T-helper 17 cell (primary cell): ENCODE measurements at regions not wholly inside any gene's neighbourhood (a gene's known extent, or its start where the extent isn't known, plus 50 kb on each side); places are given as distances from the start of the nearest gene placed in this dataset.

Source experiments
- ATAC-seq: fragments of 150-1000 bp; cut with Tn5 transposase; 2 replicates; pipeline ENCODE4 v1.10.0; 2021; ENCODE audit warnings: mild to moderate bottlenecking, moderate library complexity
- DNase-seq, 3 donors: peaks; one replicate each; pipeline versions ENCODE4 v3.0.0 to v3.0.0-alpha.2; 2020 to 2021
- H3K9me3 ChIP-seq: one replicate; pipeline ENCODE4 v1.7.0; 2013; ENCODE audit warnings: low read length, mild to moderate bottlenecking; ENCODE audit not compliant: control insufficient read depth, poor library complexity, severe bottlenecking
- H3K27ac Mint-ChIP-seq: one replicate; pipeline ENCODE4 v1.8.0; 2022; ENCODE audit warnings: mild to moderate bottlenecking, moderate library complexity, mixed read lengths
- H3K27me3 Mint-ChIP-seq: one replicate; pipeline ENCODE4 v1.8.0; 2022; ENCODE audit warnings: mixed read lengths
- H3K36me3 Mint-ChIP-seq: one replicate; pipeline ENCODE4 v1.8.0; 2022; ENCODE audit warnings: low read depth, mixed read lengths
- H3K4me1 Mint-ChIP-seq: one replicate; pipeline ENCODE4 v1.8.0; 2022; ENCODE audit warnings: mild to moderate bottlenecking, mixed read lengths
- H3K4me3 Mint-ChIP-seq: one replicate; pipeline ENCODE4 v1.8.0; 2022; ENCODE audit warnings: mild to moderate bottlenecking, moderate library complexity, mixed read lengths

DNA sequence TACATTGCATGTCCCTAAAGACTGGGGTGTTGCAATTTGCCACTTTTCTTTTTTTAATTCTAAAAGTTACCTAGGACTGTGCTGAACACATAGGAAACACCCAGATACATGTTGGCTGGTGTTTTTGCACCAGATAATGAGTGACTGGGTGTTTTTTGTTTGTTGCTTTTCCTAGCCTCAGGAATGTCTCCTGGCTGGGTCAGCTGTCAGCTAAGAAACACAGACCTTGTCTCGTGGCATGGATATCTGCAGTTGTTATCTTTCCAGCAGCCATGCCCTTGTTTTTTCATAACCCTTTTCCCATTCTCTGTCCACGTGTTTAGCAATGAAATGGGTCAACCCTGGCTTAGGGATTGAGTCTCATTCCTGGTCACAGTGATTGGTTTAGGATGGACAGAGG lies 433.9 kb upstream of the ZMIZ1 start:
- H3K27me3 Mint-ChIP-seq = peaks cover 22% of the 10 kb centered on the region
- ATAC-seq (no peak), DNase-seq (no peak)
- H3K27ac Mint-ChIP-seq = no peak overlapping the region
- H3K36me3 Mint-ChIP-seq = no peaks in the 10 kb centered on the region
- no peaks in the 10 kb centered on the region for H3K4me1 Mint-ChIP-seq
- no peaks in the 10 kb centered on the region for H3K9me3 ChIP-seq
- H3K4me3 Mint-ChIP-seq = no peak overlapping the region

DNA sequence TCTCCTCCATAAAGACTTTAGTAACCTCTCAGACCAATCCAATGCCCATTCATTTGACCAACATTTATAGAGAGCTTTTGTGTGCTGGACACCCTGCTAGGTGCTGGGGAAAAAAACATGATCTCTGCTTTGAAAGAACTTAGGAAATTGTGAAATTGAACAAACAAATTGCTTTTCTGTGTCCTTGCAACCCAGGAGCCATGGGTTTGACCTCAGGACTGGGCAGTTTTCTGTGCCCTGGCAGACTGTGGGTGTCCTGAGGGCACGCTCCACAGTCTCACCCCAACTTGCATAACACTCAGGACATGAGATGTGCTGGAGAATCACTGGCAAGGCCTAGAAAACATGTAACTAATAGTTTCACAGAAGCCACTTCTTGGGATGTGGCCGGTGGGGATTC lies 429.1 kb upstream of the ZMIZ1 start:
- no peak for DNase-seq
- H3K9me3 ChIP-seq = no peaks in the 10 kb centered on the region
- Mint-ChIP-seq H3K4me1 (no peaks in the 10 kb centered on the region), H3K27me3 (peaks cover 21% of the 10 kb centered on the region), H3K36me3 (no peaks in the 10 kb centered on the region), H3K27ac (no peak overlapping the region), H3K4me3 (no peak overlapping the region)
- no peak for ATAC-seq

GRCh38 chr10:78640796-78641636 lies 427.8 kb upstream of the ZMIZ1 start:
- H3K4me1 Mint-ChIP-seq = no peaks in the 10 kb centered on the region
- no peak overlapping the region for H3K27ac Mint-ChIP-seq
- H3K4me3 Mint-ChIP-seq = no peak overlapping the region
- no peaks in the 10 kb centered on the region for H3K9me3 ChIP-seq
- no peak for DNase-seq
- no peaks in the 10 kb centered on the region for H3K36me3 Mint-ChIP-seq
- no peak for ATAC-seq
- H3K27me3 Mint-ChIP-seq = peaks cover 10% of the 10 kb centered on the region

DNA sequence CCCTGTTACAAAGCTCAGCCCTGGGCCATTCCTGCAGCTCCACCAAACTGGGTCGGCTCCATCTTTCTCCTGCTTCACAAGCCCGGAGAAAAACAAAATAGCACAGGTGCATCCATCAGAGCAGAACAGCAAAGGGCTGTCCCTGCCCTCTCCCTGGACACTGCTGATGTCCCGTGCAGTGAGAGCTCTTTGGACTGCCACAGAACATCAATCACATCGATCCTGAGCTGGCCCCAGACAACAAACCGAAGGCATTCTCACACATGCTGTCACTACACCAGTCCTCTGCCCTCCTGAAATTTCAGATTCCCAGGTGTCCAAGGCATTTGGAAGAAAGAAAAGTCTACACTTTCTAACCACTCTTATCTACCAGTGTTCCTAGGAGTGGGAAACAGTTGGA lies 427.1 kb upstream of the ZMIZ1 start:
- no peak for ATAC-seq
- no peaks in the 10 kb centered on the region for H3K9me3 ChIP-seq
- Mint-ChIP-seq H3K36me3 (no peaks in the 10 kb centered on the region), H3K27me3 (peaks cover 5% of the 10 kb centered on the region), H3K27ac (no peak overlapping the region), H3K4me1 (no peaks in the 10 kb centered on the region), H3K4me3 (no peak overlapping the region)
- DNase-seq = no peak

- Mint-ChIP-seq H3K4me1 (no peaks in the 10 kb centered on the region), H3K4me3 (no peak overlapping the region), H3K27ac (no peak overlapping the region), H3K36me3 (no peaks in the 10 kb centered on the region), H3K27me3 (peaks cover 5% of the 10 kb centered on the region)
- no peak for DNase-seq
- no peak for ATAC-seq
- H3K9me3 ChIP-seq = no peaks in the 10 kb centered on the region
Measured at GRCh38 chr10:78642269-78642816, 426.4 kb upstream of the ZMIZ1 start.

DNA sequence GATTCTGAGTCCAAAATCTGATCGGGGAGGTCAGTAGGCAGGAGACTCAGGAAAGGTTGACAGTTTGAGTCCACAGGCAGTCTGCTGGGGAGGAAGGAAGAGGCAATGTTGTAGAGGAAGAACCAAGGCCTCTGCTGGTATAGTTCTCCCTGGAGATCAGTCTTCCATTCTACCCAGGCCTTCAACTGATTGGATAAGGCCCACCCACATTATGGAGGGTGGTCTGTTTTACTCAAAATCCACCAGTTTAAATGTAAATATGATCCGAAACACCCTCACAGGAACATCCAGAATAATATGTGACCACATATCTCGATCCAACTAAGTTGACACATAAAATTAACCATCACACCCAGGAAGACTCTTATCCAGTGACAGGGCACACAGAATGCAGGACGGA lies 425.3 kb upstream of the ZMIZ1 start:
- Mint-ChIP-seq H3K27ac (no peak overlapping the region), H3K4me3 (no peak overlapping the region), H3K4me1 (no peaks in the 10 kb centered on the region), H3K36me3 (no peaks in the 10 kb centered on the region), H3K27me3 (peaks cover 12% of the 10 kb centered on the region)
- ATAC-seq (no peak), DNase-seq (no peak)
- H3K9me3 ChIP-seq = no peaks in the 10 kb centered on the region

GRCh38 chr10:78644550-78644949 lies 424.2 kb upstream of the ZMIZ1 start:
- Mint-ChIP-seq H3K4me3 (no peak overlapping the region), H3K36me3 (no peaks in the 10 kb centered on the region), H3K27ac (no peak overlapping the region), H3K4me1 (no peaks in the 10 kb centered on the region), H3K27me3 (peaks cover 12% of the 10 kb centered on the region)
- DNase-seq (no peak), ATAC-seq (no peak)
- H3K9me3 ChIP-seq = no peaks in the 10 kb centered on the region

GRCh38 chr10:78645169-78645686 lies 423.5 kb upstream of the ZMIZ1 start:
- Mint-ChIP-seq H3K36me3 (no peaks in the 10 kb centered on the region), H3K4me3 (no peak overlapping the region), H3K4me1 (no peaks in the 10 kb centered on the region), H3K27ac (no peak overlapping the region), H3K27me3 (peaks cover 13% of the 10 kb centered on the region)
- DNase-seq (no peak), ATAC-seq (no peak)
- no peaks in the 10 kb centered on the region for H3K9me3 ChIP-seq

GRCh38 chr10:78645975-78646374 lies 422.8 kb upstream of the ZMIZ1 start:
- H3K27ac Mint-ChIP-seq = no peak overlapping the region

GRCh38 chr10:78648256-78648860 lies 420.4 kb upstream of the ZMIZ1 start:
- Mint-ChIP-seq H3K27me3 (peaks cover 36% of the 10 kb centered on the region), H3K4me3 (no peak overlapping the region), H3K36me3 (no peaks in the 10 kb centered on the region), H3K4me1 (no peaks in the 10 kb centered on the region), H3K27ac (no peak overlapping the region)
- DNase-seq (no peak), ATAC-seq (no peak)
- no peaks in the 10 kb centered on the region for H3K9me3 ChIP-seq

More at GRCh38 chr10:78645975-78646374, 422.8 kb upstream of the ZMIZ1 start:
- no peaks in the 10 kb centered on the region for H3K4me1 Mint-ChIP-seq
- no peak overlapping the region for H3K4me3 Mint-ChIP-seq
- ATAC-seq (no peak), DNase-seq (no peak)
- peaks cover 20% of the 10 kb centered on the region for H3K27me3 Mint-ChIP-seq
- H3K9me3 ChIP-seq = no peaks in the 10 kb centered on the region
- H3K36me3 Mint-ChIP-seq = no peaks in the 10 kb centered on the region

GRCh38 chr10:78649429-78649828 lies 419.3 kb upstream of the ZMIZ1 start:
- H3K27me3 Mint-ChIP-seq = peaks cover 45% of the 10 kb centered on the region
- no peaks in the 10 kb centered on the region for H3K4me1 Mint-ChIP-seq
- H3K36me3 Mint-ChIP-seq = no peaks in the 10 kb centered on the region
- DNase-seq (no peak), ATAC-seq (no peak)
- no peak overlapping the region for H3K27ac Mint-ChIP-seq
- no peaks in the 10 kb centered on the region for H3K9me3 ChIP-seq
- no peak overlapping the region for H3K4me3 Mint-ChIP-seq

GRCh38 chr10:78650122-78650521 lies 418.6 kb upstream of the ZMIZ1 start:
- no peaks in the 10 kb centered on the region for H3K9me3 ChIP-seq
- Mint-ChIP-seq H3K27ac (no peak overlapping the region), H3K36me3 (no peaks in the 10 kb centered on the region), H3K4me3 (no peak overlapping the region), H3K27me3 (peaks cover 49% of the 10 kb centered on the region), H3K4me1 (no peaks in the 10 kb centered on the region)
- no peak for DNase-seq
- ATAC-seq = no peak

DNA sequence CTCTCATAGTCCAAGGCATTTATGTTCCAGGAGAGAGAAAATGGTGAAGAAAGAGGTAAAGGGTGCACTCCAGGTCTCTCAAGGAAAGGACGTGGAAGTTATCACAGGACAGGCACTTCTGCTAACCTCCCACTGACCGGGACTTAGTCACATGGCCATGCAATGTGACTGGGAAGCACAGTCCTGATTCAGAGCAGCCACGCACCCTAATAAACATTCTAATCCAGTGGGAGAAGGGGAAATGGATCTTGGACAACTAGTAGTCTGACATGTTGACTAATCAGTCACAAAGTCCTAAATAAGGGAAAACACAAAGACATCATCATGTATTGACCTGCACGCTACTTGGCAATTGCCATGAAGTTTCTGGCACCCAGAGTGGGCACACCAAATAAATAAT lies 417.5 kb upstream of the ZMIZ1 start:
- DNase-seq (no peak), ATAC-seq (no peak)
- H3K27me3 Mint-ChIP-seq = peaks cover 49% of the 10 kb centered on the region
- no peaks in the 10 kb centered on the region for H3K36me3 Mint-ChIP-seq
- H3K27ac Mint-ChIP-seq = no peak overlapping the region
- no peaks in the 10 kb centered on the region for H3K4me1 Mint-ChIP-seq
- H3K9me3 ChIP-seq = no peaks in the 10 kb centered on the region
- no peak overlapping the region for H3K4me3 Mint-ChIP-seq
